ENCODE measurements at regions not wholly inside any gene's neighbourhood (a gene's known extent, or its start where the extent isn't known, plus 50 kb on each side); places are given as distances from the start of the nearest gene placed in this dataset.

GRCh38 chr6:44625996-44626395 is 238.5 kb downstream of the CDC5L start:
- Histone ChIP-seq H3K4me3 (ENCODE audit: control insufficient read depth in 2 of 3, extremely low read depth in 1 of 3, insufficient read depth in 2 of 3, low read depth in 1 of 3, low read length in 3 of 3) (no peak overlapping the region), H3K27ac (ENCODE audit: control insufficient read depth, insufficient read depth, low read length) (no peak overlapping the region), H3K9me3 (ENCODE audit: control insufficient read depth, low read depth, low read length) (no peaks in the 10 kb centered on the region), H3K9ac (ENCODE audit: control insufficient read depth, extremely low read depth, insufficient read depth, low read length) (no peak overlapping the region), H3K27me3 (ENCODE audit: control insufficient read depth, extremely low read depth, insufficient read depth, low read length) (no peaks in the 10 kb centered on the region), H3K79me2 (ENCODE audit: control insufficient read depth, insufficient read depth, low read length) (no peaks in the 10 kb centered on the region), H3K36me3 (ENCODE audit: control insufficient read depth in 2 of 2, extremely low read depth in 1 of 2, insufficient read depth in 2 of 2, low read length in 2 of 2) (no peaks in the 10 kb centered on the region), H4K20me1 (ENCODE audit: control insufficient read depth, extremely low read depth, insufficient read depth, low read length) (no peaks in the 10 kb centered on the region), H3K4me1 (ENCODE audit: control insufficient read depth, extremely low read depth, insufficient read depth, low read length) (no peaks in the 10 kb centered on the region), H3K9me1 (ENCODE audit: control insufficient read depth, extremely low read depth, insufficient read depth, low read length) (no peaks in the 10 kb centered on the region), H3K4me2 (ENCODE audit: control insufficient read depth, extremely low read depth, insufficient read depth, low read depth, low read length) (no peak overlapping the region), H2AFZ (ENCODE audit: control insufficient read depth, low read length) (no peak overlapping the region)
- DNase-seq (ENCODE audit: low read depth, low spot score) (no peak), FAIRE-seq (no peak)
- dilution Hi-C loops (cut with MboI; ENCODE audit: extremely low pct_ligation_motif_present, low sequenced_read_pairs) = no loop called here
- TF ChIP-seq EZH2 (IDR thresholded peaks at IDR 0.05; ENCODE audit: low read length) (no peak), CTCF (optimal IDR thresholded peaks at IDR 0.05 in 1 of 3, IDR thresholded peaks at IDR 0.05 in 1 of 3, conservative IDR thresholded peaks at IDR 0.05 in 1 of 3; ENCODE audit: extremely low read depth in 1 of 3, insufficient read depth in 2 of 3, low read length in 3 of 3) (no peak)

- H3K9ac ChIP-seq (ENCODE audit: control insufficient read depth, extremely low read depth, insufficient read depth, low read length) = no peak overlapping the region
- no peaks in the 10 kb centered on the region for H3K9me3 ChIP-seq (ENCODE audit: control insufficient read depth, low read depth, low read length)
- H3K79me2 ChIP-seq (ENCODE audit: control insufficient read depth, insufficient read depth, low read length) = no peaks in the 10 kb centered on the region
Measured at GRCh38 chr6:44626616-44627015, 239.1 kb downstream of the CDC5L start.

More at GRCh38 chr6:44626616-44627015, 239.1 kb downstream of the CDC5L start:
- dilution Hi-C loops (cut with MboI; ENCODE audit: extremely low pct_ligation_motif_present, low sequenced_read_pairs) = no loop called here
- Histone ChIP-seq H3K4me3 (ENCODE audit: control insufficient read depth in 2 of 3, extremely low read depth in 1 of 3, insufficient read depth in 2 of 3, low read depth in 1 of 3, low read length in 3 of 3) (no peak overlapping the region), H2AFZ (ENCODE audit: control insufficient read depth, low read length) (no peak overlapping the region), H3K4me1 (ENCODE audit: control insufficient read depth, extremely low read depth, insufficient read depth, low read length) (no peaks in the 10 kb centered on the region), H4K20me1 (ENCODE audit: control insufficient read depth, extremely low read depth, insufficient read depth, low read length) (no peaks in the 10 kb centered on the region), H3K27ac (ENCODE audit: control insufficient read depth, insufficient read depth, low read length) (no peak overlapping the region), H3K4me2 (ENCODE audit: control insufficient read depth, extremely low read depth, insufficient read depth, low read depth, low read length) (no peak overlapping the region), H3K27me3 (ENCODE audit: control insufficient read depth, extremely low read depth, insufficient read depth, low read length) (no peaks in the 10 kb centered on the region), H3K36me3 (ENCODE audit: control insufficient read depth in 2 of 2, extremely low read depth in 1 of 2, insufficient read depth in 2 of 2, low read length in 2 of 2) (no peaks in the 10 kb centered on the region), H3K9me1 (ENCODE audit: control insufficient read depth, extremely low read depth, insufficient read depth, low read length) (no peaks in the 10 kb centered on the region)
- no peak for TF ChIP-seq EZH2 (IDR thresholded peaks at IDR 0.05; ENCODE audit: low read length)
- TF ChIP-seq CTCF (optimal IDR thresholded peaks at IDR 0.05 in 1 of 3, IDR thresholded peaks at IDR 0.05 in 1 of 3, conservative IDR thresholded peaks at IDR 0.05 in 1 of 3; ENCODE audit: extremely low read depth in 1 of 3, insufficient read depth in 2 of 3, low read length in 3 of 3) = no peak
- no peak for DNase-seq (ENCODE audit: low read depth, low spot score)
- FAIRE-seq = no peak
